HEK293 (cell line): ENCODE measurements at regions not wholly inside any gene's neighbourhood (a gene's known extent, or its start where the extent isn't known, plus 50 kb on each side); places are given as distances from the start of the nearest gene placed in this dataset.

ENCODE experiments used
- CTCF ChIA-PET: fragments of 350-600 bp; formaldehyde crosslinking; extraction: SDS; loops from one replicate; lab custom pipeline; 2021; ENCODE audit warnings: antibody characterized with exemption; lab: Yijun Ruan, JAX
- POLR2A ChIA-PET: fragments of 300-600 bp; formaldehyde crosslinking; extraction: SDS; loops from one replicate; lab custom pipeline; 2020; ENCODE audit warnings: antibody characterized with exemption, inconsistent platforms; lab: Yijun Ruan, JAX
- H3K27ac ChIP-seq: fragments of 200-500 bp; sonication (Bioruptor generic); 2 replicates; pipeline ENCODE4 v1.5.1; 2014; ENCODE audit warnings: low read depth, low read length, control low read depth, inconsistent platforms; ENCODE audit errors: extremely low read depth
- H3K36me3 ChIP-seq, 2 experiments: fragments of 200-500 bp in 1 of 2; sonication (Bioruptor generic) in 1 of 2; 1 replicate in 1 of 2; 2 replicates in 1 of 2; pipeline ENCODE4 v1.5.1; 2014 to 2017; ENCODE audit warnings: inconsistent platforms in 2 of 2, low read length in 2 of 2; ENCODE audit not compliant: control insufficient read depth in 2 of 2, insufficient read depth in 1 of 2
- H3K4me1 ChIP-seq: fragments of 200-500 bp; sonication (Bioruptor generic); 2 replicates; pipeline ENCODE4 v1.5.1; 2014; ENCODE audit warnings: mild to moderate bottlenecking, low read length, inconsistent platforms; ENCODE audit not compliant: control insufficient read depth, insufficient read depth
- H3K4me3 ChIP-seq: 2 replicates; pipeline ENCODE4 v1.5.1; 2011; ENCODE audit warnings: low read depth, mild to moderate bottlenecking, control low read depth, low read length, moderate library complexity
- H3K9me3 ChIP-seq: fragments of 200-500 bp; sonication (Bioruptor generic); 2 replicates; pipeline ENCODE4 v1.5.1; 2014; ENCODE audit warnings: low read depth, low read length, inconsistent platforms; ENCODE audit not compliant: control insufficient read depth, insufficient read depth
- FEZF1 ChIP-seq: fragments of 450-650 bp; formaldehyde crosslinking; IDR thresholded peaks from 2 replicates; pipeline ENCODE4 v1.5.1; 2016; ENCODE audit warnings: missing biosample characterization, missing genetic modification characterization
- KLF7 ChIP-seq: fragments of 450-650 bp; formaldehyde crosslinking; IDR thresholded peaks from 2 replicates; pipeline ENCODE4 v1.5.1; 2016; ENCODE audit warnings: missing biosample characterization, missing genetic modification characterization, borderline replicate concordance
- SCRT2 ChIP-seq: fragments of 450-650 bp; formaldehyde crosslinking; IDR thresholded peaks from 2 replicates; pipeline ENCODE4 v1.5.1; 2016; ENCODE audit warnings: missing biosample characterization, missing genetic modification characterization
- SP2 ChIP-seq: fragments of 450-650 bp; formaldehyde crosslinking; IDR thresholded peaks from 2 replicates; pipeline ENCODE4 v1.5.1; 2016; ENCODE audit warnings: missing biosample characterization, missing genetic modification characterization
- ZBTB17 ChIP-seq: fragments of 450-650 bp; formaldehyde crosslinking; IDR thresholded peaks from 2 replicates; pipeline ENCODE4 v1.5.1; 2016; ENCODE audit warnings: missing biosample characterization, missing genetic modification characterization
- ZBTB48 ChIP-seq: fragments of 450-650 bp; formaldehyde crosslinking; IDR thresholded peaks from 2 replicates; pipeline ENCODE4 v1.5.1; 2016; ENCODE audit warnings: missing biosample characterization, missing genetic modification characterization
- ZIC2 ChIP-seq: fragments of 450-650 bp; formaldehyde crosslinking; IDR thresholded peaks from 2 replicates; pipeline ENCODE4 v1.5.1; 2016; ENCODE audit warnings: missing biosample characterization, missing genetic modification characterization
- ZNF114 ChIP-seq: fragments of 450-650 bp; formaldehyde crosslinking; IDR thresholded peaks from 2 replicates; pipeline ENCODE4 v1.5.0; 2017; ENCODE audit warnings: missing biosample characterization, missing genetic modification characterization
- ZNF133 ChIP-seq: fragments of 450-650 bp; formaldehyde crosslinking; IDR thresholded peaks from 2 replicates; pipeline ENCODE4 v1.5.1; 2016; ENCODE audit warnings: missing biosample characterization, missing genetic modification characterization
- ZNF175 ChIP-seq: fragments of 450-650 bp; formaldehyde crosslinking; IDR thresholded peaks from 2 replicates; pipeline ENCODE4 v1.5.1; 2016; ENCODE audit warnings: missing biosample characterization, missing genetic modification characterization
- ZNF211 ChIP-seq: fragments of 450-650 bp; formaldehyde crosslinking; IDR thresholded peaks from 2 replicates; pipeline ENCODE4 v1.5.1; 2016; ENCODE audit warnings: low read depth, missing biosample characterization, missing genetic modification characterization
- ZNF391 ChIP-seq: fragments of 450-650 bp; formaldehyde crosslinking; IDR thresholded peaks from 2 replicates; pipeline ENCODE4 v1.5.1; 2016; ENCODE audit warnings: low read depth, missing biosample characterization, missing genetic modification characterization, borderline replicate concordance
- ZNF48 ChIP-seq: fragments of 450-650 bp; formaldehyde crosslinking; IDR thresholded peaks from 2 replicates; pipeline ENCODE4 v1.5.1; 2016; ENCODE audit warnings: missing biosample characterization, missing genetic modification characterization
- ZNF521 ChIP-seq: fragments of 450-650 bp; formaldehyde crosslinking; IDR thresholded peaks from 2 replicates; pipeline ENCODE4 v1.5.1; 2017; ENCODE audit warnings: missing biosample characterization, mild to moderate bottlenecking, missing genetic modification characterization
- ZNF560 ChIP-seq: fragments of 450-650 bp; formaldehyde crosslinking; IDR thresholded peaks from 2 replicates; pipeline ENCODE4 v1.5.1; 2017; ENCODE audit warnings: missing biosample characterization, missing genetic modification characterization, borderline replicate concordance
- ZNF585B ChIP-seq: fragments of 450-650 bp; formaldehyde crosslinking; IDR thresholded peaks from 2 replicates; pipeline ENCODE4 v1.5.1; 2016; ENCODE audit warnings: missing biosample characterization, missing genetic modification characterization
- ZNF658 ChIP-seq: fragments of 450-650 bp; formaldehyde crosslinking; IDR thresholded peaks from 2 replicates; pipeline ENCODE4; 2016; ENCODE audit warnings: missing biosample characterization, missing genetic modification characterization
- ZSCAN23 ChIP-seq: fragments of 450-650 bp; formaldehyde crosslinking; IDR thresholded peaks from 2 replicates; pipeline ENCODE4 v1.5.1; 2016; ENCODE audit warnings: missing biosample characterization, missing genetic modification characterization
- TF ChIP-seq, protein P1 (sequence below): fragments of 450-650 bp; formaldehyde crosslinking; IDR thresholded peaks from 2 replicates; pipeline ENCODE4 v1.5.1; 2016; ENCODE audit warnings: missing biosample characterization, missing genetic modification characterization
- TF ChIP-seq, protein P2 (sequence below): fragments of 450-650 bp; IDR thresholded peaks from 2 replicates; pipeline ENCODE4 v1.5.1; 2018; ENCODE audit warnings: missing biosample characterization, missing genetic modification characterization
- TF ChIP-seq, protein P3 (sequence below): fragments of 450-650 bp; formaldehyde crosslinking; conservative IDR thresholded peaks from 2 replicates; pipeline ENCODE4 v1.5.1; 2016; ENCODE audit warnings: low read depth, missing biosample characterization, missing genetic modification characterization

DNA sequence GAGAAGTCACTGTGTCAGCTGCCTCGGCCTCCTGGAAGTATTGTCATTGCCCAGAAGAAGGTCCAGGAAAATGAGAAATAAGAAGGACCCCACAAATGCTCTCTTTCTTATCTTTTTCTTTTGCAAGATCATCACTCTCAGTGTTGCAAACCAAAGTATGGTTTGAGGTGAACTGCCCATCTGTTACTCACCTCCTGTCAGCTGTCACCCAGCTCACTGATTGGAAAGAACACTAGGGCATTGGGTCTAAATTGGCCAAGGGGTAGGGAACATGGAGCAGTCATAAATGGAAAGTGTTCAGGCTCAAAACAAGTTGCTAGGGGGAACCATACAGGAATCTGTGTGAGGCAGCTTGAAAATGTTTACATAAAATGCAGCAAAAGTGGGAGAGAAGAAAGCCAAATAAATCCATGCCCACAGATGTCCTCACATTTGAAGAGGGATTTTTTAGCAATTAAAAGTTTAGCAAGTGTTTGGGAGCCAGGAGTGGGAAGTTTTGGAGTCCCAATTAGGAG lies 431.2 kb upstream of the THBS1 start:
- H3K9me3 ChIP-seq: no peaks in the 10 kb centered on the region
- no peaks in the 10 kb centered on the region for H3K36me3 ChIP-seq
- H3K27ac ChIP-seq: no peak overlapping the region
- POLR2A ChIA-PET: no interaction called here
- CTCF ChIA-PET: no interaction called here
- no peaks in the 10 kb centered on the region for H3K4me1 ChIP-seq
- TF ChIP-seq ZNF211 (tag by site-specific recombination) (no peak), ZNF114 (no peak), ZNF391 (tag by site-specific recombination) (no peak), ZNF560 (no peak), ZNF658 (tag by site-specific recombination) (no peak), KLF7 (no peak), FEZF1 (tag by site-specific recombination) (no peak), ZNF48 (tag by site-specific recombination) (no peak), ZNF521 (tag by site-specific recombination) (no peak), SCRT2 (tag by site-specific recombination) (no peak)
- TF ChIP-seq, protein P1, sequence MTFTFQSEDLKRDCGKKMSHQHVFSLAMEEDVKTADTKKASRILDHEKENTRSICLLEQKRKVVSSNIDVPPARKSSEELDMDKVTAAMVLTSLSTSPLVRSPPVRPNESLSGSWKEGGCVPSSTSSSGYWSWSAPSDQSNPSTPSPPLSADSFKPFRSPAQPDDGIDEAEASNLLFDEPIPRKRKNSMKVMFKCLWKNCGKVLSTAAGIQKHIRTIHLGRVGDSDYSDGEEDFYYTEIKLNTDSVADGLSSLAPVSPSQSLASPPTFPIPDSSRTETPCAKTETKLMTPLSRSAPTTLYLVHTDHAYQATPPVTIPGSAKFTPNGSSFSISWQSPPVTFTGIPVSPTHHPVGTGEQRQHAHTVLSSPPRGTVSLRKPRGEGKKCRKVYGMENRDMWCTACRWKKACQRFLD (tag by site-specific recombination): no peak
- TF ChIP-seq, protein P2, sequence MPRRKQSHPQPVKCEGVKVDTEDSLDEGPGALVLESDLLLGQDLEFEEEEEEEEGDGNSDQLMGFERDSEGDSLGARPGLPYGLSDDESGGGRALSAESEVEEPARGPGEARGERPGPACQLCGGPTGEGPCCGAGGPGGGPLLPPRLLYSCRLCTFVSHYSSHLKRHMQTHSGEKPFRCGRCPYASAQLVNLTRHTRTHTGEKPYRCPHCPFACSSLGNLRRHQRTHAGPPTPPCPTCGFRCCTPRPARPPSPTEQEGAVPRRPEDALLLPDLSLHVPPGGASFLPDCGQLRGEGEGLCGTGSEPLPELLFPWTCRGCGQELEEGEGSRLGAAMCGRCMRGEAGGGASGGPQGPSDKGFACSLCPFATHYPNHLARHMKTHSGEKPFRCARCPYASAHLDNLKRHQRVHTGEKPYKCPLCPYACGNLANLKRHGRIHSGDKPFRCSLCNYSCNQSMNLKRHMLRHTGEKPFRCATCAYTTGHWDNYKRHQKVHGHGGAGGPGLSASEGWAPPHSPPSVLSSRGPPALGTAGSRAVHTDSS (tag by site-specific recombination): no peak
- no peak overlapping the region for H3K4me3 ChIP-seq

DNA sequence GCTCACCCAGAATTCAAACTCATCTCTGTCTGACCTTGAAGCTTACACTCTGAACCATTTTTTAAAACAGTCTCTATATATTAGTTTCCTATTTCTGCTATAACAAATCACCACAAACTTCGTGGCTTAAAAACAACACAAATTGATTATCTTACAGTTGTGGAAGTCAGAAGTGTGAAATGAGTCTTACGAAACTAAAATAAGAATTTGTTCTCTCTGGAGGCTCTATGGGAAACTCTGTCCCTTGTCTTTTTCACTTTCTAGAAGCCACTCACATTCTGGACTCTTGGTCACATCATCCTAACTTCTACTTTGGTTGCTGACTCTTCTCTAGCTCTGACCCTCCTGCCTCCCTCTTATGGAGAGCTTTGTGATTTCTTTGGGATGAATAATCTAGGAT lies 429.3 kb upstream of the THBS1 start:
- TF ChIP-seq SP2 (tag by site-specific recombination) (no peak), ZNF175 (no peak), ZSCAN23 (no peak), ZIC2 (tag by site-specific recombination) (no peak), ZBTB48 (tag by site-specific recombination) (no peak), ZNF585B (tag by site-specific recombination) (no peak), ZNF133 (tag by site-specific recombination) (no peak), ZBTB17 (tag by site-specific recombination) (no peak)
- TF ChIP-seq, protein P3, sequence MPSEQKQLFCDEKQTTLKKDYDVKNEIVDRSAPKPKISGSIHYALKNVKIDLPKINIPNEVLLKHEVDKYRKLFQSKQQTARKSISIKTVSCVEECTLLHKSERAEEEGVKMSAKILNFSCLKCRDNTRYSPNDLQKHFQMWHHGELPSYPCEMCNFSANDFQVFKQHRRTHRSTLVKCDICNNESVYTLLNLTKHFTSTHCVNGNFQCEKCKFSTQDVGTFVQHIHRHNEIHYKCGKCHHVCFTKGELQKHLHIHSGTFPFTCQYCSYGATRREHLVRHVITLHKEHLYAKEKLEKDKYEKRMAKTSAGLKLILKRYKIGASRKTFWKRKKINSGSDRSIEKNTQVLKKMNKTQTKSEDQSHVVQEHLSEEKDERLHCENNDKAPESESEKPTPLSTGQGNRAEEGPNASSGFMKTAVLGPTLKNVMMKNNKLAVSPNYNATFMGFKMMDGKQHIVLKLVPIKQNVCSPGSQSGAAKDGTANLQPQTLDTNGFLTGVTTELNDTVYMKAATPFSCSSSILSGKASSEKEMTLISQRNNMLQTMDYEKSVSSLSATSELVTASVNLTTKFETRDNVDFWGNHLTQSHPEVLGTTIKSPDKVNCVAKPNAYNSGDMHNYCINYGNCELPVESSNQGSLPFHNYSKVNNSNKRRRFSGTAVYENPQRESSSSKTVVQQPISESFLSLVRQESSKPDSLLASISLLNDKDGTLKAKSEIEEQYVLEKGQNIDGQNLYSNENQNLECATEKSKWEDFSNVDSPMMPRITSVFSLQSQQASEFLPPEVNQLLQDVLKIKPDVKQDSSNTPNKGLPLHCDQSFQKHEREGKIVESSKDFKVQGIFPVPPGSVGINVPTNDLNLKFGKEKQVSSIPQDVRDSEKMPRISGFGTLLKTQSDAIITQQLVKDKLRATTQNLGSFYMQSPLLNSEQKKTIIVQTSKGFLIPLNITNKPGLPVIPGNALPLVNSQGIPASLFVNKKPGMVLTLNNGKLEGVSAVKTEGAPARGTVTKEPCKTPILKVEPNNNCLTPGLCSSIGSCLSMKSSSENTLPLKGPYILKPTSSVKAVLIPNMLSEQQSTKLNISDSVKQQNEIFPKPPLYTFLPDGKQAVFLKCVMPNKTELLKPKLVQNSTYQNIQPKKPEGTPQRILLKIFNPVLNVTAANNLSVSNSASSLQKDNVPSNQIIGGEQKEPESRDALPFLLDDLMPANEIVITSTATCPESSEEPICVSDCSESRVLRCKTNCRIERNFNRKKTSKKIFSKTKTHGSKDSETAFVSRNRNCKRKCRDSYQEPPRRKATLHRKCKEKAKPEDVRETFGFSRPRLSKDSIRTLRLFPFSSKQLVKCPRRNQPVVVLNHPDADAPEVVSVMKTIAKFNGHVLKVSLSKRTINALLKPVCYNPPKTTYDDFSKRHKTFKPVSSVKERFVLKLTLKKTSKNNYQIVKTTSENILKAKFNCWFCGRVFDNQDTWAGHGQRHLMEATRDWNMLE (tag by site-specific recombination): no peak
- POLR2A ChIA-PET: interaction anchor here (0.7 kb wide), 1 partner anchor 437 kb away, joined by 4 read pairs; no protein-coding TSS in a partner anchor

More for the DNA sequence above, 429.3 kb upstream of the THBS1 start:
- Histone ChIP-seq H3K4me1 (no peaks in the 10 kb centered on the region), H3K36me3 (no peaks in the 10 kb centered on the region), H3K27ac (no peak overlapping the region), H3K9me3 (no peaks in the 10 kb centered on the region), H3K4me3 (no peak overlapping the region)
- CTCF ChIA-PET: no interaction called here
